ENCODE measurements at regions not wholly inside any gene's neighbourhood (a gene's known extent, or its start where the extent isn't known, plus 50 kb on each side); places are given as distances from the start of the nearest gene placed in this dataset.

DNA sequence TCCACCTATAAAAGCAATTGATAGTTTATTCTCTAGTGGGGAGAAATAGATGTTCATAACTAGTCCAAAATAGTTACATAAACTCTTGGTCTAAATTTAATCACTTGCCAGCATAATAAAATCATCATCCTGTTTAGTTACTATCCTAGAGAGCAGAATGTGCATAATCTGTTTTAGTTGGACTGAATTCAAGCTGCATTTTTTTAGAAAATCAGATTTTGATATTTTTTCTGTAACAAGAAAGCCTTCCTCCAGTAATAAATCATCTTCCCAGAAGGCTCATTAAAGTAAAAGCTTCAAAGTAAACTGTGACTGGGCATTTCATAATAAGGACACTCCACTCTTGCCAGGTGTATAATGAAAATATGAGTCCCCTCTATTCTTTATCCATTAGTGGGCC is 453.1 kb downstream of the TRAM1L1 start:
- no peak overlapping the region for H3K4me2 ChIP-seq
- no peaks in the 10 kb centered on the region; a peak in 2 of 4 replicates for H3K4me1 ChIP-seq (ENCODE audit: control insufficient read depth in 1 of 2, insufficient read depth in 2 of 2, low read depth in 1 of 2, low read length in 1 of 2)
- CTCF ChIA-PET, result no interaction called here
- H3K27ac ChIP-seq (ENCODE audit: low read depth in 2 of 2, low read length in 1 of 2), result no peak overlapping the region
- H3K9ac ChIP-seq, result no peak overlapping the region
- POLR2A ChIA-PET, result no interaction called here
- no peak overlapping the region for H3K4me3 ChIP-seq (ENCODE audit: low read depth in 2 of 2, low read length in 1 of 2)
- no peaks in the 10 kb centered on the region for H4K20me1 ChIP-seq (ENCODE audit: insufficient read depth)
- no peaks in the 10 kb centered on the region for H3K9me3 ChIP-seq
- H3K36me3 ChIP-seq (replicated peaks in 1 of 2; ENCODE audit: control insufficient read depth in 1 of 2, insufficient read depth in 2 of 2, low read length in 1 of 2), result no peaks in the 10 kb centered on the region
- H2AFZ ChIP-seq (ENCODE audit: low read depth), result no peak overlapping the region
- no peaks in the 10 kb centered on the region for H3F3A ChIP-seq (replicated peaks; ENCODE audit: insufficient read depth)
- H3K79me2 ChIP-seq (ENCODE audit: insufficient read depth), result no peaks in the 10 kb centered on the region
- H3K27me3 ChIP-seq (ENCODE audit: insufficient read depth), result no peaks in the 10 kb centered on the region
- no peak for DNase-seq
- no peak for TF ChIP-seq JUND (IDR thresholded peaks at IDR 0.05)
- no peaks in the 10 kb centered on the region; the same call in 1 of the 2 replicates for H3K9me2 ChIP-seq

- H3K9me3 ChIP-seq, result no peaks in the 10 kb centered on the region
- no peaks in the 10 kb centered on the region for H3K27me3 ChIP-seq (ENCODE audit: insufficient read depth)
- no peaks in the 10 kb centered on the region for H3K9me2 ChIP-seq
- TF ChIP-seq CTCF (IDR thresholded peaks at IDR 0.05) (no peak), SMC3 (IDR thresholded peaks at IDR 0.05; ENCODE audit: low read depth, low read length) (no peak)
- H2AFZ ChIP-seq (ENCODE audit: low read depth), result no peak overlapping the region
- ChIA-PET POLR2A (no interaction called here), CTCF (no interaction called here)
- no peaks in the 10 kb centered on the region for H3K79me2 ChIP-seq (ENCODE audit: insufficient read depth)
- no peaks in the 10 kb centered on the region for H3K36me3 ChIP-seq (replicated peaks in 1 of 2; ENCODE audit: control insufficient read depth in 1 of 2, insufficient read depth in 2 of 2, low read length in 1 of 2)
- no peak overlapping the region for H3K27ac ChIP-seq (ENCODE audit: low read depth in 2 of 2, low read length in 1 of 2)
- H3K9ac ChIP-seq, result no peak overlapping the region
- no peak overlapping the region for H3K4me3 ChIP-seq (ENCODE audit: low read depth in 2 of 2, low read length in 1 of 2)
- WGBS (ENCODE audit: low lambda C conversion rate), result 53% methylated on average over 2 of the region's 2 CpGs
- H3K4me2 ChIP-seq, result no peak overlapping the region
- no peak for DNase-seq
- H3K4me1 ChIP-seq (ENCODE audit: control insufficient read depth in 1 of 2, insufficient read depth in 2 of 2, low read depth in 1 of 2, low read length in 1 of 2), result no peaks in the 10 kb centered on the region; a peak in 2 of 4 replicates
- no peaks in the 10 kb centered on the region for H4K20me1 ChIP-seq (ENCODE audit: insufficient read depth)
- H3F3A ChIP-seq (replicated peaks; ENCODE audit: insufficient read depth), result no peaks in the 10 kb centered on the region
These were observed 456.8 kb downstream of the TRAM1L1 start for GRCh38 chr4:116628598-116628997.

GRCh38 chr4:116627545-116627944 is 457.8 kb downstream of the TRAM1L1 start:
- no peaks in the 10 kb centered on the region for H3K9me3 ChIP-seq
- H3K27ac ChIP-seq (ENCODE audit: low read depth in 2 of 2, low read length in 1 of 2), result no peak overlapping the region
- TF ChIP-seq TEAD4 (IDR thresholded peaks at IDR 0.05; ENCODE audit: borderline replicate concordance, insufficient read depth) (no peak), POLR2AphosphoS5 (IDR thresholded peaks at IDR 0.05; ENCODE audit: low read depth, low read length) (no peak), MEF2A (IDR thresholded peaks at IDR 0.05; ENCODE audit: borderline replicate concordance, low read depth) (no peak), ELF1 (IDR thresholded peaks at IDR 0.05) (no peak), NRF1 (IDR thresholded peaks at IDR 0.05; ENCODE audit: low read depth, low read length) (no peak), FOSL2 (IDR thresholded peaks at IDR 0.05; ENCODE audit: borderline replicate concordance, low read depth) (no peak), SMC3 (IDR thresholded peaks at IDR 0.05; ENCODE audit: low read depth, low read length) (no peak), RXRA (IDR thresholded peaks at IDR 0.05; ENCODE audit: borderline replicate concordance, low read depth) (no peak), CHD2 (IDR thresholded peaks at IDR 0.05; ENCODE audit: low read length, partially characterized antibody) (no peak), MAX (IDR thresholded peaks at IDR 0.05; ENCODE audit: low read depth) (no peak), SIN3A (IDR thresholded peaks at IDR 0.05; ENCODE audit: borderline replicate concordance, low read depth, low read length) (no peak)
- TF ChIP-seq, protein P1, sequence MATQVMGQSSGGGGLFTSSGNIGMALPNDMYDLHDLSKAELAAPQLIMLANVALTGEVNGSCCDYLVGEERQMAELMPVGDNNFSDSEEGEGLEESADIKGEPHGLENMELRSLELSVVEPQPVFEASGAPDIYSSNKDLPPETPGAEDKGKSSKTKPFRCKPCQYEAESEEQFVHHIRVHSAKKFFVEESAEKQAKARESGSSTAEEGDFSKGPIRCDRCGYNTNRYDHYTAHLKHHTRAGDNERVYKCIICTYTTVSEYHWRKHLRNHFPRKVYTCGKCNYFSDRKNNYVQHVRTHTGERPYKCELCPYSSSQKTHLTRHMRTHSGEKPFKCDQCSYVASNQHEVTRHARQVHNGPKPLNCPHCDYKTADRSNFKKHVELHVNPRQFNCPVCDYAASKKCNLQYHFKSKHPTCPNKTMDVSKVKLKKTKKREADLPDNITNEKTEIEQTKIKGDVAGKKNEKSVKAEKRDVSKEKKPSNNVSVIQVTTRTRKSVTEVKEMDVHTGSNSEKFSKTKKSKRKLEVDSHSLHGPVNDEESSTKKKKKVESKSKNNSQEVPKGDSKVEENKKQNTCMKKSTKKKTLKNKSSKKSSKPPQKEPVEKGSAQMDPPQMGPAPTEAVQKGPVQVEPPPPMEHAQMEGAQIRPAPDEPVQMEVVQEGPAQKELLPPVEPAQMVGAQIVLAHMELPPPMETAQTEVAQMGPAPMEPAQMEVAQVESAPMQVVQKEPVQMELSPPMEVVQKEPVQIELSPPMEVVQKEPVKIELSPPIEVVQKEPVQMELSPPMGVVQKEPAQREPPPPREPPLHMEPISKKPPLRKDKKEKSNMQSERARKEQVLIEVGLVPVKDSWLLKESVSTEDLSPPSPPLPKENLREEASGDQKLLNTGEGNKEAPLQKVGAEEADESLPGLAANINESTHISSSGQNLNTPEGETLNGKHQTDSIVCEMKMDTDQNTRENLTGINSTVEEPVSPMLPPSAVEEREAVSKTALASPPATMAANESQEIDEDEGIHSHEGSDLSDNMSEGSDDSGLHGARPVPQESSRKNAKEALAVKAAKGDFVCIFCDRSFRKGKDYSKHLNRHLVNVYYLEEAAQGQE (IDR thresholded peaks at IDR 0.05; ENCODE audit: low read depth, low read length), result no peak
- H3K79me2 ChIP-seq (ENCODE audit: insufficient read depth), result no peaks in the 10 kb centered on the region
- H2AFZ ChIP-seq (ENCODE audit: low read depth), result no peak overlapping the region
- H3K27me3 ChIP-seq (ENCODE audit: insufficient read depth), result no peaks in the 10 kb centered on the region
- no peak overlapping the region for H3K9ac ChIP-seq
- no peaks in the 10 kb centered on the region; a peak in 2 of 4 replicates for H3K4me1 ChIP-seq (ENCODE audit: control insufficient read depth in 1 of 2, insufficient read depth in 2 of 2, low read depth in 1 of 2, low read length in 1 of 2)
- 29% methylated on average over 1 of the region's 1 CpG for WGBS (ENCODE audit: low lambda C conversion rate)
- no peak overlapping the region for H3K4me2 ChIP-seq
- POLR2A ChIA-PET, result no interaction called here
- CTCF ChIA-PET, result interaction anchor here (0.7 to 1.2 kb wide), 2 partner anchors 9 to 678 kb away, joined by 3 to 4 read pairs; no protein-coding TSS in a partner anchor
- H3K36me3 ChIP-seq (replicated peaks in 1 of 2; ENCODE audit: control insufficient read depth in 1 of 2, insufficient read depth in 2 of 2, low read length in 1 of 2), result no peaks in the 10 kb centered on the region
- no peak for DNase-seq
- no peaks in the 10 kb centered on the region for H3F3A ChIP-seq (replicated peaks; ENCODE audit: insufficient read depth)
- no peaks in the 10 kb centered on the region for H3K9me2 ChIP-seq
- H3K4me3 ChIP-seq (ENCODE audit: low read depth in 2 of 2, low read length in 1 of 2), result no peak overlapping the region
- H4K20me1 ChIP-seq (ENCODE audit: insufficient read depth), result no peaks in the 10 kb centered on the region
